ENCODE measurements at regions not wholly inside any gene's neighbourhood (a gene's known extent, or its start where the extent isn't known, plus 50 kb on each side); places are given as distances from the start of the nearest gene placed in this dataset.

DNA sequence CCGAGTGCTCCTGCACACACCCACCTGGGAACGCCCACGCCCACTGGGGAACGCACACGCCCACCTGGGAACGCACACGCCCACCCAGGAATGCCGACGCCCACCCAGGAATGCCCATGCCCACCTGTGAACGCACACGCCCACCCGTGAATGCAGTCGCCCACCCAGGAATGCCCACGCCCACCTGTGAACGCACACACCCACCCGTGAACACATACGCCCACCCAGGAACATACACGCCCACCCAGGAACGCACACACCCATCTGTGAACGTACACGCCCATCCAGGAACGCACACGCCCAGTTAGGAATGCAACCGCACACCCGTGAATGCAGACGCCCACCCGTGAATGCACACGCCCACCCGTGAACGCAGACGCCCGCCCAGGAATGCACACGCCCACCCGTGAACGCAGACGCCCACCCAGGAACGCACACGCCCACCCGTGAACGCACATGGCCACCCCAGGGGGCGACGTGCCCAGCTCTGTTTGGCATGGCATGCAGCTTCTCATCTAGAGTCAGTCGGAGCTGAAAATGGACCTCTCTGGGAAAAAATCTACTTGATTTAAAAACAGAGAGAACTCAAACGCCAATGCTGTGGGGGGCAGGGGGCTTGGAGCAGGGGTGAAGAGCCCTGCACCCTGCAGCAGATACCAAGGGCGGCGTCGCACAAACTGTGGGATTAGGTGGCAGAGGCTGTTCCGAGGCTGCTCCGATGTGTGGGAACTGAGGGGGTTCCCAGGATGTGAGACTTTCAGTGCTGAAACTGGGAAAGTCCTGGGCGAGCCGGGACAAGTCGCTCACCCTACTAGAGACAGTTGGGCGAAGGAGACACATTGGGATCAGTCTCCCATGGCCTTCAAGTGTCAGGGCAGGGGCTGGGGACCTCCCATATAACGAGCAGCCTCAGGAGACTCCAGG, 83.3 kb downstream of the MYEOV start:
- in situ Hi-C loops (cut with MboI; ENCODE audit: low pct_unique_long_range_greater_than_20kb in 2 of 9, low sequenced_read_pairs in 9 of 9, unreplicated experiment in 9 of 9), result no loop called here
- 28 to 100% (median 73%) methylated on average over 1 to 3 of the region's 54 CpGs; no CpG with 5 or more reads in 6 of the 10 experiments for WGBS, 10 experiments
- Histone ChIP-seq H3K4me3 (no peak overlapping the region), H3K27ac (no peak overlapping the region), H3K4me1 (replicated peaks in 1 of 2) (peaks cover 0 to 5% of the 10 kb centered on the region in 2 donors)
- ATAC-seq (replicated peaks in 6 of 8), result peak in 3 of 8 experiments; percentile 45 to 65 (median 59)

DNA sequence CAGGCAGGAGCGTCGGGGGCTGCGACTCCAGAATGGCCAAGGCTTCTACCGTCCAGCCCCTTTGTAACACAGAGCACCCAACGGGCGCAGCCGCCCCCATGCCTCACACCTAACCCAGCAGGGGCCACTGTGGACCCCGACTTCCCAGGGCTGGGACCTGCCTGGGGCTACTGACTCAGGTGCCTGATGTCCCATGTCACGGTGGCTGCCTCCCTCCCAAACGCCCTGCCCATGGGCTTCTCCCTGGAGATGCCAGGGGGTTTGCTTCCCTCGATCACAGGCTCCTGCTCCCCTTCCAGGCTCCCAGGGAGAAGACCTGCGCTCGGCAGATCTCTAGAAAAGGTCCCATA, 84.0 kb downstream of the MYEOV start:
- no CpG with 5 or more reads among the region's 13 CpGs for WGBS, 10 experiments
- Histone ChIP-seq H3K4me3 (no peak overlapping the region), H3K4me1 (replicated peaks in 1 of 2) (peaks cover 0 to 5% of the 10 kb centered on the region in 2 donors), H3K27ac (no peak overlapping the region)
- ATAC-seq (replicated peaks in 6 of 8), result peak in 1 of 8 experiments; percentile 19
- in situ Hi-C loops (cut with MboI; ENCODE audit: low pct_unique_long_range_greater_than_20kb in 2 of 9, low sequenced_read_pairs in 9 of 9, unreplicated experiment in 9 of 9), result no loop called here

DNA sequence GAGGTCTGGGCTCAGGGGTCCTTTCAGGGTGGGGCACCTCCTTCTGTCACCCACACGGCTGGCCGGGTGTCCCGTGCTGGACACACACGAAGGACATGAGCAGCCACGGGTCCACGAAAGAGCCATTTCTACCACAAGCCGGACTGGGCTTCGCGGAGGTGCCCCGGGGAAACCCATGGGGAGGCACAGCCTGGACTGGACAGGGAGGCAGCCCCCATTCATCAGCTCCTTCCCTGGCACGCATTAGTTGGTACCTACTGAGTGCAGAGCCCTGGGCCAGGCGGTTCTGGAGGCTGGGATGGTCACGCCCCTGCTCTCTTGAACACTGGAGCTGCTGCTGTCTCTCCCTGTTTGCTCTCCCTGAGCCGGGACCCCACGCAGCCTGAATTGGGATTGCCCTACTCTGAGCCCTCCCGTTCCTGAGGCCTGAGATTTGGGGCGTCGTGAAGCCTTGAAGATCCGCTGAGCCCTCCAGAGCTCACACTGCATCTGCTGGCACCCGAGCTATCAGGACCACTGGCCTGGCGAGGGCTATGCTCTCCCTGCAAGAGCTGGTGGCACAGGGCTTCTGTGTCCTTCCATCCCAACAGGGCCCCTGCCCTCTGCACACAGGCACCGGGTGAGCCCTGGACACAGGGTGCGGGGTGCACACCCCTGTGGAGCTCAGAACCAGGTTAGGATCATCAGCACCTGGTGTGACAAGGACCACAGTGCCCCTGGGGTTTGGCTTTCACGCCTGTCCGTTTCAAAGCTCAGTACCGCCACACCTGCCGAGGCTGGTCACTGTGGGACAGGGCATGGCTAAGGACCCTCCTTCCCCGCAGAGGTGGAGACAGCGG, 84.6 kb downstream of the MYEOV start:
- Histone ChIP-seq H3K27ac (no peak overlapping the region), H3K4me3 (no peak overlapping the region), H3K4me1 (replicated peaks in 1 of 2) (peaks cover 0 to 5% of the 10 kb centered on the region in 2 donors)
- WGBS, 10 experiments, result 32 to 100% (median 84%) methylated on average over 2 to 13 of the region's 29 CpGs; no CpG with 5 or more reads in 5 of the 10 experiments
- in situ Hi-C loops (cut with MboI; ENCODE audit: low pct_unique_long_range_greater_than_20kb in 2 of 9, low sequenced_read_pairs in 9 of 9, unreplicated experiment in 9 of 9), result no loop called here
- ATAC-seq (replicated peaks in 6 of 8), result no peak

DNA sequence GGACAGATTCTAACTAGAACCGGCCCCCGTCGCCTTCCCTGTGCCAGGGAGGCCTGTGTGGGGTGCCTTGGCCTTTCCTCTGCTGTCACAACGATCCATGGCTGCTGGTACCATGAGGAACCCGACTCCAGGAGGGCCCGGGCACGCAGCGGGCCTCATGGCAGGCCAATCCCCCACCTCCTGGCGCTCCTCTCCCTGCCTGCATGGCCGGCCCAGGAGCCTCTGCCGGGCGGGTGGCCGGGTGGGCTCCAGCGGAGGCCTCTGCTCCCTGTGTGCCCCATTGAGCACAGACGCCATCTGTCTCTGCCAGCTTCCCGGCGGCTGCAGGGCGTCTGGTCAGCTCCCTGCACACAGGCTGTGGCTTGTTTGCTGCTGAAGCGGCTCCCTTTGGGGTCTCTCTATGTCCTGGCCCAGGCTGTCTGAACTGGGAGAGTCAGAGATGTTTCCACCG, 86.5 kb downstream of the MYEOV start:
- peak in 5 of 8 experiments; percentile 36 to 85 (median 54) for ATAC-seq (replicated peaks in 6 of 8)
- no peak overlapping the region for H3K27ac ChIP-seq
- peaks cover 0 to 5% of the 10 kb centered on the region in 2 donors for H3K4me1 ChIP-seq (replicated peaks in 1 of 2)
- 40 to 100% (median 100%) methylated on average over 1 to 8 of the region's 20 CpGs; no CpG with 5 or more reads in 5 of the 10 experiments for WGBS, 10 experiments
- in situ Hi-C loops (cut with MboI; ENCODE audit: low pct_unique_long_range_greater_than_20kb in 2 of 9, low sequenced_read_pairs in 9 of 9, unreplicated experiment in 9 of 9), result no loop called here
- no peak overlapping the region for H3K4me3 ChIP-seq

DNA sequence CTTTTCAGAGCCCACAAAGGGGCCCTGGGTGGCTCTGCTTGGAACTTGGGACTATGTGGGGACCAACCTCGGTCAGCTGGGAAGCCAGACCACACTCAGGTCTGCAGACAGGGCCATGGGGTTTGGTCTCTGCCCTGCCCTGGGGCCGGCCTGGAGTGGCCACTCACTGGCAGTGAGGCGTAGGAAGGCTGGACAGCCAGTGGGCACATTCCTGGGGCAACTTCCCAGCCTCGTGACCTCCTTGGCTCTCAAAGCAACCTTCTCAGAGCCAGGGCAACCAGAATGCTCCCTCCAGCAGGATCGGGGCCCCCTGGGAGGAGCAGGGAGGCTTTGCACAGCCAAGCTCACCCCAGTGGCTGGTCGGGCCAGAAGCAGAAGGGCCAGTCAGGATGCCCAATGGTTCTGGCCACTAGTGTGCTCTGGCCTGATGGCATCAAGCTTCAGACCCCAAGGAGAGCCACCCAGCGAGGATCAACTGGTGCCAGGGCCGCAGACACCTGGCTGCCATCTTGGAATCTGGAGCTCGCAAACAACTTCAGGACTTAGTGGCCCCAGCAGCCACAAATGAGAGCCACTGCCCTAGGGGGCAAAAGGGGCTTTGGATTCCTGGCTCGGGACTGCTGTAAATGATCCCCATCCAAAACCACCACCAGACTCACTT, 87.1 kb downstream of the MYEOV start:
- Histone ChIP-seq H3K4me1 (replicated peaks in 1 of 2) (peaks cover 0 to 5% of the 10 kb centered on the region in 2 donors), H3K4me3 (no peak overlapping the region), H3K27ac (no peak overlapping the region)
- 87 to 100% (median 90%) methylated on average over 1 to 3 of the region's 10 CpGs; no CpG with 5 or more reads in 5 of the 10 experiments for WGBS, 10 experiments
- ATAC-seq (replicated peaks in 6 of 8), result peak in 3 of 8 experiments; percentile 6 to 45 (median 45)
- in situ Hi-C loops (cut with MboI; ENCODE audit: low pct_unique_long_range_greater_than_20kb in 2 of 9, low sequenced_read_pairs in 9 of 9, unreplicated experiment in 9 of 9), result no loop called here

DNA sequence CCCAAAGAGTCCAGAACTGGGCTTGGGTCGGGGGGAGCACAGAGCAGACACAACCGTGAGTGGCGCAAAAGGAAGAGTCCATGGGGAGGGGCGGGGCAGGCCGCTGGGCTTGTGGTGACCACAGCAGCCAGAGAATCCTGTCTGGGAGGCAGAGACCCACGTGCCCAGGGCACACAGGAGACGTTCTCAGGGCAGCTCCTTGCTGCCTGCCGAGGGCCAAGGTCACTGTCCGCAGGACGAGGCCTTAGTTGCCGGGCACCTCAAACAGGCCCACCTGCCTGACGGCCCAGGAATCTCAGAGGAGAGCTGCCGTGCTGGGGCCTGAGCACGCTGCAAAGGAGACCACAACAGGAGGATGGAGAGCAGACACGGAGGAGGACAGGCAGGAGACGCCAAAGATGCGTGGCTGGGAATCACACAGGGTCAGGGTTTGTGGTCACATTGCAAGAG, 87.8 kb downstream of the MYEOV start:
- no peak for ATAC-seq (replicated peaks in 6 of 8)
- no peak overlapping the region for H3K27ac ChIP-seq
- in situ Hi-C loops (cut with MboI; ENCODE audit: low pct_unique_long_range_greater_than_20kb in 2 of 9, low sequenced_read_pairs in 9 of 9, unreplicated experiment in 9 of 9), result no loop called here
- no peak overlapping the region for H3K4me3 ChIP-seq
- 95 to 100% (median 100%) methylated on average over 1 to 4 of the region's 17 CpGs; no CpG with 5 or more reads in 6 of the 10 experiments for WGBS, 10 experiments
- peaks cover 0 to 5% of the 10 kb centered on the region in 2 donors for H3K4me1 ChIP-seq (replicated peaks in 1 of 2)

DNA sequence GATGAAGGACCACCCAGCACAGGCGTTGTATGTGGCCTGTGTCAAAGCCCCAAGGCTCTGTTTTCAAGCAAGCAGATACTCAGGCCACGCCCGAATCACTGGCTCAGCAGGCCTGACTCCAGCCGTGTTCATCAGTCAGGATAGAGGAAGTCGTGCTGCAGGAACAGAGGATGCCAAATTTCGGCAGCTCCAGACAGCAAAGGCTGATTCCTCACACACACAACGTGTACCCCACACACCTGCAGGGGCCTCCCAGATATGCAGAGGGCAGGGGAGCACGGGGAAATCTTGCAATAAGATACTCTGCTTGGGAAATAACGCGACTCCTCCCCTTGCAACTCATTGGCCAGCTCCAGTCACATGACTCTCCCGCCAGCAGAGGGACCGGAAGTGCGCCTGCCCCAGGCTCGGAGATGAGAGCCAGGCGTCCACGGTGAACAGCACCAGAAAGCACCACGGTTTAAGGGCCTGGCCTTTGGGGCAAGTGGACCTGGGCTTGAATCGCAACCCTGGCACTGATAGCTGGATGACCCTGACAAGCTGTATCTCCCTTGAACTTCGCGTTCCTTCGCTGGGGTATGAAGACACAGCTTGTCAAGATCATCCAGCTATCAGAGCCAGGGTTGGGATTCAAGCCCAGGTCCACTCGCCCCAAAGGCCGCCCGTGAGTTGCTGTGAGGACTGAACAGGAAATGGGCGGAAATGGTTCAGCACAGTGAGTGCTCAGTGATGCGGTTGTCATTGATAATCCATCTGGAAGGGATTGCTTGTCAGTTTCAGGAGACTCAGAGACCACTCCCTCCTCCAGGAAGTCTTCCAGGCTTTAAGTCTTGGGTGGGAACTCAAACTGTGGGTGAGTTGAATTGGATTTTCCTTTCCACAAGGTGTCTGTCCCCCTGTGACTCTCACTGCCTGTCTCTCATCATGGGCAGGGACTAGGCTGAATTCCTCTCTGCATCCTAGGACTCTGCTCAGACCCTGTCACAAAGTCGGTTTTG, 88.5 kb downstream of the MYEOV start:
- ATAC-seq (replicated peaks in 6 of 8), result peak in 2 of 8 experiments; percentile 46 to 77
- Histone ChIP-seq H3K4me1 (replicated peaks in 1 of 2) (peaks cover 0 to 5% of the 10 kb centered on the region in 2 donors), H3K4me3 (no peak overlapping the region), H3K27ac (no peak overlapping the region)
- in situ Hi-C loops (cut with MboI; ENCODE audit: low pct_unique_long_range_greater_than_20kb in 2 of 9, low sequenced_read_pairs in 9 of 9, unreplicated experiment in 9 of 9), result no loop called here
- 0 to 96% (median 84%) methylated on average over 1 to 7 of the region's 27 CpGs; no CpG with 5 or more reads in 2 of the 10 experiments for WGBS, 10 experiments

DNA sequence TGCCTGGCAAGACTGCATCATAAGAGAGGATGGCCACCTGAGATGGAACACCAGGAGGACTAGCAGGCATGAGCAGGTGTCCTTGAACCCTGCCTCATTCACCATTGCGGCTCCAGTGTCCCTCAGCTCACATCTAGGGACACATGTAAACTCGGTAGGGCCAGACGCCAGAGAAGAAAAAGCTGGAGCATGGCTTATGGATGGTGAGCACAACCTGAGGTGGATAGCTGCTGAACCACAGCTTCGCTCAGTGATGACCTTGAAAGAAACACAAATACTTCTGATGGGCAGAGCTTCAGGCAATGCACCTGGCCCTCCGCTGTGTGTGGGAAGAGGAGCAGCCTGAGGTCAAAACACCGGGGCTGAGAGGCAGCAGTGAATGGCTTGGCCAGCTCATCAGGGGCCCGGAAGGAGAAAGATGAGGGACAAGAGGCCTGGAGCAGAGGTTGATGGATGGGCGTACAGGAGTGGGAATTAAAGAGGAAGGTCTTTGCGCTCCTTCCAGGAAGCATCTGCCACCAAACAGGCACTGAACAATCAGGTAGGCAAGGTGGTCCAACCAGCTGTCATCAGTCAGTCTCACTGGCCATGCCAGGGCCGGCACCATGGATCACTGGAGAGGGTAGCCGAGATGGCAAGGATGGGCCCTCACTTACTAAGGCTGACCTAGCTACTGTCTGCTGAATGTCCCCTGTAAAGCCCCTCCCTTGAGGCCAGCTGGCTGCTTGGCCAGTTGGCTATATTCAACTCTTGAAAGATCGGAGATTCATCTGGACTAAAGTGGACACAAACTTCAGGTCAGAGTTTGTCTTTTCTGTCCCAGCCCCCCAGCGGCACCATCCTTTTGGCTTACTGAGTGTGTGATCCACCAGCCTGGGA, 89.7 kb downstream of the MYEOV start:
- ATAC-seq (replicated peaks in 6 of 8), result no peak
- no peak overlapping the region for H3K27ac ChIP-seq
- peaks cover 0 to 5% of the 10 kb centered on the region in 2 donors for H3K4me1 ChIP-seq (replicated peaks in 1 of 2)
- no peak overlapping the region for H3K4me3 ChIP-seq
- WGBS, 10 experiments, result 68 to 100% (median 92%) methylated on average over 1 to 6 of the region's 13 CpGs; no CpG with 5 or more reads in 1 of the 10 experiments
- in situ Hi-C loops (cut with MboI; ENCODE audit: low pct_unique_long_range_greater_than_20kb in 2 of 9, low sequenced_read_pairs in 9 of 9, unreplicated experiment in 9 of 9), result no loop called here

DNA sequence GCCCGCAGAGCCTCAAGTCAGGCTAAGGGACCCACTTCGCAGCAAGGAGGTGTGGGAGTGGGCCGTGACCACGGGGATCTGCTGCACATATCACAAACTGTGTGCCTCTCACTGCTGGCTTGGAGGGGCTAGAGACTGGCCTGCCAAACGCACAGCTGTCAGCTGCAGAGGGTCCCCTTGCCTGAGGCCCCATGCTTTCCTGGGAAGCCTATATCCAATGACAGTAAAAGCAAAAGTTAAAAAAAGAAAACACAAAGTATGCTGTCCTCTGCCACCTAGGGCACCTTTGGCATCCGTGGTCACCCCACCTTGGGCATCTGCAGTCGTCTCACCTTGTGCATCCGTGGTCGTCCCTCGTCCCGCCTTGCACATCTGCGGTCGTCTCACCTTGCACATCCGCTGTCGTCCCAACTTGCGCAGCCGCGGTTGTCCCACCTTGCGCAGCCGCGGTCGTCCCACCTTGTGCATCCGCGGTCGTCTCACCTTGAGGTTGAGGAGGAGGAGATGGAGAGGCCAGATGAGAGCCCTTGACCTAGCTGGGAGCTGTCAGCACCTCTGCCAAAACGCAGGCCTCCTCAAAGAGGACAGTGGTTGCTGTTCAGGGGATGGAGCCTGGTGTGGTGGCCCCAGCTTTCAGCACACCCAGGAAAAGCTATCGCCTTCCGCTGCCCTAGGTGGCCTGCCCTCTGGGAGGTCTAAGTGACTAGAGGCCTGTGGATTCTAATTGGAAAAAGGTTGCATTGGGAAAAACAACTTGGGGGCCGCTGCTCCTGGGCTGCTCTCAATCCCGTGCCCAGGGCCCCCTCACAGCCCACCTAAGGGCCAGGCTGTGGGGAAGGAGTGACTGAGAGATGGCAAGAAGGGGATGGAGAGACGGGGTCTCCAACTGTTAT, 90.5 kb downstream of the MYEOV start:
- no peak overlapping the region for H3K27ac ChIP-seq
- H3K4me1 ChIP-seq (replicated peaks in 1 of 2), result peaks cover 0 to 5% of the 10 kb centered on the region in 2 donors
- in situ Hi-C loops (cut with MboI; ENCODE audit: low pct_unique_long_range_greater_than_20kb in 2 of 9, low sequenced_read_pairs in 9 of 9, unreplicated experiment in 9 of 9), result no loop called here
- H3K4me3 ChIP-seq, result no peak overlapping the region
- WGBS, 10 experiments, result 22 to 100% (median 80%) methylated on average over 1 to 15 of the region's 31 CpGs; no CpG with 5 or more reads in 1 of the 10 experiments
- ATAC-seq (replicated peaks in 6 of 8), result no peak

DNA sequence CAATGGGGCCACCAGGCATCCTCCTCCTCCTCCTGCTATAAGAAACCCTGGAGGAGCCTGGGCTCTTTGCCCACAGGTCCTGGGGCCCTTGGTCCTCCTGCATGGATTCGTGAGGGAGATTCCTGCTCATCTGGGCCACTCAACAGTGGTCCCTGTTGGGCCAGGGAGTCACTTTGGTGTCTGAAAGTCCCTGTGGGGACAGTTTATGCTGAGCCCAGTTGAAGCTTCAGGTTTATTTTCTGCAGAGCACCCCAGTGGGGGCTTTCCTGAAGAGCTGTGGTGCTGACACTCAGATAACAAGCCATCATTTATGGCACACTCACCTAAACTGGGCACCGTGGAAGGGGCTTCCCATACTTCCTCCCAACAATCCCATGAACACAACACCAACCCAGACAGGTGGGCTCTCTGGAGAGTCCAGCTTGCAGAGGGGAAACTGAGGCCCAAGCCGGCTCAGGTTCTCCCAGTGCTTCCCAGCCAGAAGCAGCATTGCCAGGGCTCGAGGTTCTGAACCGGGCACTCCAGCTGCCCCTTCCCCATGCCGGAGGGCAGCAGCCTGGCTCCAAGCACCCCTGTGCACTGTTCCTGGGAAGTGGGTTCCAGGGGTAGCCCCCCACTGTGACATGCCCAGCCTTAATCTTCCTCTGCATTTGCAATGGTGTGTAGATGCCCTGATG, 91.3 kb downstream of the MYEOV start:
- Histone ChIP-seq H3K4me1 (replicated peaks in 1 of 2) (peaks cover 0 to 5% of the 10 kb centered on the region in 2 donors), H3K27ac (no peak overlapping the region), H3K4me3 (no peak overlapping the region)
- whole genome bisulfite sequencing, 10 experiments, result 68 to 86% (median 79%) methylated on average over 3 to 5 of the region's 6 CpGs; no CpG with 5 or more reads in 5 of the 10 experiments
- no peak for ATAC-seq (replicated peaks in 6 of 8)
- in situ Hi-C loops (cut with MboI; ENCODE audit: low pct_unique_long_range_greater_than_20kb in 2 of 9, low sequenced_read_pairs in 9 of 9, unreplicated experiment in 9 of 9), result no loop called here

Measured in motor neuron (in vitro differentiated cells).